IMR-90 (cell line): ENCODE measurements at regions not wholly inside any gene's neighbourhood (a gene's known extent, or its start where the extent isn't known, plus 50 kb on each side); places are given as distances from the start of the nearest gene placed in this dataset.
"Not testable (repeated sequence)": the region's sequence is repeated elsewhere in the genome, so short reads cannot be mapped to it uniquely, and the experiment has no call there.

Experiments
- CEBPB ChIP-seq: IDR thresholded peaks from 2 replicates; pipeline ENCODE4 v1.6.1; 2012; ENCODE audit warnings: low read depth, low read length, improper control_type of control experiment
- CTCF ChIP-seq: conservative IDR thresholded peaks from 2 replicates; pipeline ENCODE4 v1.5.1; 2012; ENCODE audit warnings: mild to moderate bottlenecking, low read depth, low read length, improper control_type of control experiment
- MXI1 ChIP-seq: IDR thresholded peaks from 2 replicates; pipeline ENCODE4 v1.6.1; 2012; ENCODE audit warnings: low read depth, mild to moderate bottlenecking, low read length, moderate library complexity, borderline replicate concordance
- POLR2A ChIP-seq: IDR thresholded peaks from 2 replicates; pipeline ENCODE4 v1.6.1; 2012; ENCODE audit warnings: mild to moderate bottlenecking, low read depth, low read length
- RAD21 ChIP-seq: IDR thresholded peaks from 2 replicates; pipeline ENCODE4 v1.6.1; 2012; ENCODE audit warnings: low read length, improper control_type of control experiment
- SMC3 ChIP-seq: fragments of 150-350 bp; IDR thresholded peaks from 2 replicates; pipeline ENCODE4 v1.6.1; 2016; ENCODE audit warnings: low read depth, mild to moderate bottlenecking, antibody characterized with exemption, low read length, moderate library complexity
- USF2 ChIP-seq: fragments of 150-350 bp; IDR thresholded peaks from 2 replicates; pipeline ENCODE4 v1.6.1; 2017; ENCODE audit warnings: mild to moderate bottlenecking, antibody characterized with exemption, low read length, low read depth

GRCh38 chr21:33150968-33151367 is 78.8 kb upstream of the IFNAR2 start:
- not testable (repeated sequence) for TF ChIP-seq CTCF, POLR2A, MXI1, SMC3, CEBPB, USF2, RAD21
